ENCODE measurements at regions not wholly inside any gene's neighbourhood (a gene's known extent, or its start where the extent isn't known, plus 50 kb on each side); places are given as distances from the start of the nearest gene placed in this dataset.

GRCh38 chr12:77606348-77606747, 224.3 kb upstream of the NAV3 start:
- no peaks in the 10 kb centered on the region for H3K4me1 ChIP-seq (ENCODE audit: low read depth)
- no peaks in the 10 kb centered on the region for H3K36me3 ChIP-seq (ENCODE audit: low read depth)
- ATAC-seq (no peak), DNase-seq (no peak)
- no peak for TF ChIP-seq CTCF (IDR thresholded peaks at IDR 0.05)
- no peaks in the 10 kb centered on the region for H3K9me3 ChIP-seq
- intact Hi-C loops (cut with DNase I, micrococcal nuclease): no loop called here
- H3K4me3 ChIP-seq: no peak overlapping the region

- no peaks in the 10 kb centered on the region for H3K9me3 ChIP-seq
- H3K4me1 ChIP-seq (ENCODE audit: low read depth): no peaks in the 10 kb centered on the region
- no peaks in the 10 kb centered on the region for H3K36me3 ChIP-seq (ENCODE audit: low read depth)
- intact Hi-C loops (cut with DNase I, micrococcal nuclease): no loop called here
- DNase-seq (no peak), ATAC-seq (no peak)
- H3K4me3 ChIP-seq: no peak overlapping the region
- TF ChIP-seq CTCF (IDR thresholded peaks at IDR 0.05): no peak
Observed at GRCh38 chr12:77603946-77604345, 226.7 kb upstream of the NAV3 start.

GRCh38 chr12:77601069-77601468, 229.6 kb upstream of the NAV3 start:
- TF ChIP-seq CTCF (IDR thresholded peaks at IDR 0.05): no peak

GRCh38 chr12:77600468-77600843, 230.2 kb upstream of the NAV3 start:
- Histone ChIP-seq H3K9me3 (no peaks in the 10 kb centered on the region), H3K36me3 (ENCODE audit: low read depth) (no peaks in the 10 kb centered on the region), H3K4me3 (no peak overlapping the region), H3K4me1 (ENCODE audit: low read depth) (no peaks in the 10 kb centered on the region)
- TF ChIP-seq CTCF (IDR thresholded peaks at IDR 0.05): no peak
- no peak for DNase-seq
- ATAC-seq: no peak
- intact Hi-C loops (cut with DNase I, micrococcal nuclease): no loop called here

More at GRCh38 chr12:77601069-77601468, 229.6 kb upstream of the NAV3 start:
- Histone ChIP-seq H3K9me3 (no peaks in the 10 kb centered on the region), H3K4me3 (no peak overlapping the region), H3K4me1 (ENCODE audit: low read depth) (no peaks in the 10 kb centered on the region), H3K36me3 (ENCODE audit: low read depth) (no peaks in the 10 kb centered on the region)
- intact Hi-C loops (cut with DNase I, micrococcal nuclease): no loop called here
- ATAC-seq: no peak
- no peak for DNase-seq

GRCh38 chr12:77599782-77600467, 230.8 kb upstream of the NAV3 start:
- Histone ChIP-seq H3K4me3 (no peak overlapping the region), H3K36me3 (ENCODE audit: low read depth) (no peaks in the 10 kb centered on the region), H3K9me3 (no peaks in the 10 kb centered on the region), H3K4me1 (ENCODE audit: low read depth) (no peaks in the 10 kb centered on the region)
- ATAC-seq (no peak), DNase-seq (no peak)
- intact Hi-C loops (cut with DNase I, micrococcal nuclease): no loop called here
- TF ChIP-seq CTCF (IDR thresholded peaks at IDR 0.05): no peak

GRCh38 chr12:77594366-77594765, 236.3 kb upstream of the NAV3 start:
- ATAC-seq: no peak
- Histone ChIP-seq H3K36me3 (ENCODE audit: low read depth) (no peaks in the 10 kb centered on the region), H3K4me1 (ENCODE audit: low read depth) (no peaks in the 10 kb centered on the region), H3K4me3 (no peak overlapping the region), H3K9me3 (no peaks in the 10 kb centered on the region)
- no peak for TF ChIP-seq CTCF (IDR thresholded peaks at IDR 0.05)
- no peak for DNase-seq
- intact Hi-C loops (cut with DNase I, micrococcal nuclease): no loop called here

All from mucosa of descending colon (tissue), 3 donors.